Mucosa of descending colon (tissue), 3 donors: ENCODE measurements at regions not wholly inside any gene's neighbourhood (a gene's known extent, or its start where the extent isn't known, plus 50 kb on each side); places are given as distances from the start of the nearest gene placed in this dataset.

Experiments
- ATAC-seq: fragments of 200-7000 bp; cut with Tn5 transposase; one replicate; pipeline ENCODE4 v1.9.1; 2020; ENCODE audit warnings: mild to moderate bottlenecking, moderate library complexity
- DNase-seq, 3 donors: peaks; one replicate each; pipeline ENCODE4 v3.0.0-alpha.2; 2020
- H3K36me3 ChIP-seq: fragments of 200-600 bp; one replicate; pipeline ENCODE4 v1.8.0; 2021; ENCODE audit warnings: low read depth, mild to moderate bottlenecking
- H3K4me1 ChIP-seq: fragments of 200-600 bp; one replicate; pipeline ENCODE4 v1.8.0; 2021; ENCODE audit warnings: low read depth, mild to moderate bottlenecking
- H3K4me3 ChIP-seq: fragments of 200-600 bp; one replicate; pipeline ENCODE4 v1.8.0; 2021; ENCODE audit warnings: mild to moderate bottlenecking
- H3K9me3 ChIP-seq: fragments of 200-600 bp; one replicate; pipeline ENCODE4 v1.8.0; 2021; ENCODE audit warnings: mild to moderate bottlenecking
- CTCF ChIP-seq: fragments of 200-600 bp; IDR thresholded peaks from one replicate; pipeline ENCODE4 v1.8.0; 2022; ENCODE audit warnings: antibody characterized with exemption, mild to moderate bottlenecking
- intact Hi-C, 2 donors: fragments of 100-400 bp; cut with DNase I in 1 of 2; cut with micrococcal nuclease in 1 of 2; formaldehyde crosslinking; loops; one replicate each; pipeline versions ENCODE4 v1.11.0 to v1.11.1; 2022; cut with DNase I, micrococcal nuclease
- donor health status: DM: no; HTN: no; CAD: no; lungs with moderate emphysema.
- donor health status: DM: no; HTN: no; CAD: no.
- donor health status: DM: no; HTN: yes; CAD: no.

GRCh38 chr2:154924531-154924930 lies 226.0 kb downstream of the KCNJ3 start:
- Histone ChIP-seq H3K36me3 (no peaks in the 10 kb centered on the region), H3K4me1 (no peaks in the 10 kb centered on the region), H3K4me3 (no peak overlapping the region), H3K9me3 (no peaks in the 10 kb centered on the region)
- intact Hi-C loops = no loop called here
- TF ChIP-seq CTCF = no peak
- ATAC-seq (no peak), DNase-seq (no peak)

GRCh38 chr2:154914561-154914960 lies 216.1 kb downstream of the KCNJ3 start:
- no peak overlapping the region for H3K4me3 ChIP-seq
- no peak for TF ChIP-seq CTCF
- DNase-seq (no peak), ATAC-seq (peak; percentile 12)
- intact Hi-C loops = no loop called here
- no peaks in the 10 kb centered on the region for H3K36me3 ChIP-seq
- H3K4me1 ChIP-seq = no peaks in the 10 kb centered on the region
- H3K9me3 ChIP-seq = no peaks in the 10 kb centered on the region

- DNase-seq (peak in 2 of 3 donors; percentile 61 to 80), ATAC-seq (peak; percentile 85)
- H3K36me3 ChIP-seq = no peaks in the 10 kb centered on the region
- intact Hi-C loops = no loop called here
- TF ChIP-seq CTCF = no peak
- no peaks in the 10 kb centered on the region for H3K9me3 ChIP-seq
- H3K4me1 ChIP-seq = no peaks in the 10 kb centered on the region
- H3K4me3 ChIP-seq = no peak overlapping the region
These were observed 213.7 kb downstream of the KCNJ3 start for GRCh38 chr2:154912215-154912614.

GRCh38 chr2:154911729-154912128 lies 213.2 kb downstream of the KCNJ3 start:
- intact Hi-C loops = no loop called here

GRCh38 chr2:154910701-154911100 lies 212.2 kb downstream of the KCNJ3 start:
- Histone ChIP-seq H3K36me3 (no peaks in the 10 kb centered on the region), H3K4me1 (no peaks in the 10 kb centered on the region), H3K4me3 (no peak overlapping the region), H3K9me3 (no peaks in the 10 kb centered on the region)
- TF ChIP-seq CTCF = no peak
- no peak for ATAC-seq
- no peak for DNase-seq
- intact Hi-C loops = no loop called here

More at GRCh38 chr2:154911729-154912128, 213.2 kb downstream of the KCNJ3 start:
- no peak for ATAC-seq
- H3K4me3 ChIP-seq = no peak overlapping the region
- DNase-seq = no peak
- H3K36me3 ChIP-seq = no peaks in the 10 kb centered on the region
- no peaks in the 10 kb centered on the region for H3K9me3 ChIP-seq
- no peaks in the 10 kb centered on the region for H3K4me1 ChIP-seq
- TF ChIP-seq CTCF = no peak

GRCh38 chr2:154908327-154908726 lies 209.8 kb downstream of the KCNJ3 start:
- H3K4me3 ChIP-seq = no peak overlapping the region
- no peaks in the 10 kb centered on the region for H3K4me1 ChIP-seq
- H3K36me3 ChIP-seq = no peaks in the 10 kb centered on the region
- no peaks in the 10 kb centered on the region for H3K9me3 ChIP-seq
- intact Hi-C loops = no loop called here
- no peak for TF ChIP-seq CTCF
- DNase-seq (peak in 1 of 3 donors; percentile 28), ATAC-seq (no peak)
